Naive B cell (primary cell): ENCODE measurements at regions not wholly inside any gene's neighbourhood (a gene's known extent, or its start where the extent isn't known, plus 50 kb on each side); places are given as distances from the start of the nearest gene placed in this dataset.
"Not testable (repeated sequence)": the region's sequence is repeated elsewhere in the genome, so short reads cannot be mapped to it uniquely, and the experiment has no call there.

Experiments
- ATAC-seq, 2 donors: fragments of 150-1000 bp; cut with Tn5 transposase; 2 replicates each; pipeline ENCODE4 v1.10.0; 2021; ENCODE audit warnings: low read depth in 2 of 2, mild to moderate bottlenecking in 2 of 2, moderate library complexity in 2 of 2
- DNase-seq: peaks from one replicate; pipeline ENCODE4 v3.0.0; 2022
- H3K27ac Mint-ChIP-seq, 6 donors: one replicate each; pipeline ENCODE4 v1.8.0; 2020 to 2022; ENCODE audit warnings: mild to moderate bottlenecking in 6 of 6, mixed read lengths in 6 of 6, moderate library complexity in 5 of 6, inconsistent platforms in 2 of 6
- H3K27me3 Mint-ChIP-seq, 3 donors: one replicate each; pipeline ENCODE4 v1.8.0; 2021 to 2022; ENCODE audit warnings: mixed read lengths in 3 of 3, mild to moderate bottlenecking in 1 of 3
- H3K36me3 Mint-ChIP-seq, 2 donors: one replicate each; pipeline ENCODE4 v1.8.0; 2020 to 2022; ENCODE audit warnings: mixed read lengths in 2 of 2, inconsistent platforms in 1 of 2, mild to moderate bottlenecking in 1 of 2
- H3K4me1 Mint-ChIP-seq, 3 donors: one replicate each; pipeline ENCODE4 v1.8.0; 2020 to 2022; ENCODE audit warnings: mixed read lengths in 3 of 3, inconsistent platforms in 1 of 3, mild to moderate bottlenecking in 1 of 3, moderate library complexity in 1 of 3
- H3K4me3 Mint-ChIP-seq, 8 donors: one replicate each; pipeline ENCODE4 v1.8.0; 2020 to 2022; ENCODE audit warnings: mild to moderate bottlenecking in 8 of 8, mixed read lengths in 8 of 8, moderate library complexity in 8 of 8, inconsistent platforms in 2 of 8
- H3K9me3 Mint-ChIP-seq, 7 donors: one replicate each; pipeline ENCODE4 v1.8.0; 2020 to 2022; ENCODE audit warnings: mixed read lengths in 7 of 7, mild to moderate bottlenecking in 5 of 7, inconsistent platforms in 2 of 7, moderate library complexity in 1 of 7

DNA sequence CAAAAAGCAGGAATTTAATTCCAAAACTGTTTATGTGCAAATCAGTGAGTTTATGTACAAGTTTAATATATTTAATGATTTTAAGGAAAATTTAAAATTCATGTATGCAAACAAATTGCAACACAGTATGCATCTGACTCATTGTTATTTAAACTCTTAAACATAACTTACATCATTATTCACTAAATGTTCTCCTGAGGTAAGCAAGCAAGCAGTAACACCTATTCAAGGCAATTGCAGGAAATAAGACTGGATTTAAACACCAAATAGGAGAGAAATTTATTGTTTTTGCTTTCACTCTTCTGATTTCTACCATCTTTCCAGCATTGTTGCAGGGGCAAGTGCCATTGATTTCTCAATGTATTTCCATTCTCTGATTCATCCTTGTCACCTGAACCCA is 239.5 kb downstream of the TFAP2A start:
- peaks cover 0 to 7% of the 10 kb centered on the region in 2 donors for H3K36me3 Mint-ChIP-seq

DNA sequence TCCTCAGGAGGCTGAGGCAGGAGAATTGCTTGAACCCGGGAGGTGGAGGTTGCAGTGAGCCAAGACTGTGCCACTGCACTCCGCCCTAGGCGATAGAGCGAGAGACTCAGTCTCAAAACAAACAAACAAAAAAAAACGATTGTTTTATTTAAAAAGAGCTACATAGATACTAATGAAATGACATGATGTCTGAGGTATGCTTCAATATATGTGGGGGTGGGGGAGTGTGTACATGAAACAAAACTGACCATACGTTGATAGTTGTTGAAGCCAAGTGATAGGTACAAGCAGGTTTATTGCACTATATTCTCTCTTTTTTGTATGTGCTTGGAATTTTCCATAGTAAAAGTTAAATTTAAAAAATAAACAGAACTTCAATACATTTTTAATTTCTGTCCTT is 240.1 kb downstream of the TFAP2A start:
- H3K4me1 Mint-ChIP-seq: no peaks in the 10 kb centered on the region
- H3K27me3 Mint-ChIP-seq: no peaks in the 10 kb centered on the region
- ATAC-seq: no peak
- no peak overlapping the region for H3K27ac Mint-ChIP-seq
- peaks cover 2 to 14% (median 8%) of the 10 kb centered on the region in 7 donors for H3K9me3 Mint-ChIP-seq
- DNase-seq: no peak
- H3K4me3 Mint-ChIP-seq: no peak overlapping the region
- H3K36me3 Mint-ChIP-seq: peaks cover 0 to 7% of the 10 kb centered on the region in 2 donors

More for the DNA sequence above, 239.5 kb downstream of the TFAP2A start:
- H3K27ac Mint-ChIP-seq: no peak overlapping the region
- H3K4me1 Mint-ChIP-seq: no peaks in the 10 kb centered on the region
- ATAC-seq (no peak), DNase-seq (no peak)
- H3K27me3 Mint-ChIP-seq: no peaks in the 10 kb centered on the region
- peaks cover 2 to 14% (median 8%) of the 10 kb centered on the region in 7 donors for H3K9me3 Mint-ChIP-seq
- H3K4me3 Mint-ChIP-seq: no peak overlapping the region

DNA sequence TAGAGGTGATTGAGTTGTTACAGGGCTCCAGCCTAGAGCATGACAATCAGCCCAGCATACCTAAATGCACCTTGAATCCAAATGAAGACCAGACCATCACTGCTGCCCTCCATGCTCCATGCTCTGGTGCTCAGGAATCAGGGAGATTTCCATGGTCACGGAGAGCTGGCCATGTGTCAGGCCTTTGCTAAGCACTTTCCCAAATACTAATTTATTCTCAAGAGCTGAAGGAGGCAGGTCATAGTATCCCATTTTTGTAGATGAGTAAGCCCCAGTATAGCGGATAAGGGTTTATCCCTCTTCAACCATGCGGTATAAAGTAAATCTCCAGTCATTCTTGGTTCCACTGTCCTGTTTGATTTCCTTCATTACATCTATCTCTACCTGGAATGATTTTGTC is 240.8 kb downstream of the TFAP2A start:
- Mint-ChIP-seq H3K27me3 (no peaks in the 10 kb centered on the region), H3K4me1 (no peaks in the 10 kb centered on the region), H3K9me3 (peaks cover 2 to 14% (median 6%) of the 10 kb centered on the region in 7 donors), H3K4me3 (no peak overlapping the region), H3K27ac (no peak overlapping the region), H3K36me3 (peaks cover 0 to 7% of the 10 kb centered on the region in 2 donors)
- ATAC-seq (no peak), DNase-seq (no peak)

DNA sequence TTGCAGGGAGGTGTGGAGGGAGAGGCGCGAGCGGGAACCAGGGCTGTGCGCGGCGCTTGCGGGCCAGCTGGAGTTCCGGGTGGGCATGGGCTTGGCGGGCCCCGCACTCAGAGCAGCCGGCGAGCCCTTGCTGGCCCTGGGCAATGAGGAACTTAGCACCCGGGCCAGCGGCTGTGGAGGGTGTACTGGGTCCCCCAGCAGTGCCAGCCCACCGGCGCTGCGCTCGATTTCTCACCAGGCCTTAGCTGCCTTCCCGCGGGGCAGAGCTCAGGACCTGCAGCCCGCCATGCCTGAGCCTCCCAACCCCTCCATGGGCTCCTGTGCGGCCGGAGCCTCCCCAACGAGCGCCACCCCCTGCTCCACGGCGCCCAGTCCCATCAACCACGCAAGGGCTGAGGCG is 243.2 kb downstream of the TFAP2A start:
- DNase-seq, H3K36me3 Mint-ChIP-seq, ATAC-seq, H3K4me1 Mint-ChIP-seq, H3K4me3 Mint-ChIP-seq, H3K27me3 Mint-ChIP-seq, H3K27ac Mint-ChIP-seq: not testable (repeated sequence)
- H3K9me3 Mint-ChIP-seq: peaks cover 5 to 17% (median 6%) of the 10 kb centered on the region in 7 donors

DNA sequence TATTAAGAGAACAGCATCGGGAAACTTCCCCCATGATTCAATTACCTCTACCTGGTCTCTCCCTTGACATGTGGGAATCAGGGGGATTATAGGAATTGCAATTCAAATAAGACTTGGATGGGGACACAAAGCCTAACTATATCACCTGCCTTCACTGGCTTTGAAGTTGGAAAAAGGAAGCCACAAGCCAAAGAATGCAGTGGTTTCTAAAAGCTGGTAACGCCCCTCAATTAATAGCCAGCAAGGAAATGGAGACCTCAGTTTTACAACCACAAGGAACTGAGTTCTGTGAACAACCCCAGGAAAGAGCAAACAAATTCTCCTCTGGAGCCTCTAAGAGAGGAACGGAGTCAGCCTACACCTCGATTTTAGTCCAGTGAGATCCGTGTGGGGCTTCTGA is 244.1 kb downstream of the TFAP2A start:
- H3K36me3 Mint-ChIP-seq: peaks cover 0 to 7% of the 10 kb centered on the region in 2 donors
- H3K4me1 Mint-ChIP-seq: no peaks in the 10 kb centered on the region
- ATAC-seq (no peak), DNase-seq (no peak)
- H3K27ac Mint-ChIP-seq: no peak overlapping the region
- H3K9me3 Mint-ChIP-seq: peaks cover 3 to 18% (median 12%) of the 10 kb centered on the region in 7 donors
- H3K4me3 Mint-ChIP-seq: no peak overlapping the region
- H3K27me3 Mint-ChIP-seq: no peaks in the 10 kb centered on the region

DNA sequence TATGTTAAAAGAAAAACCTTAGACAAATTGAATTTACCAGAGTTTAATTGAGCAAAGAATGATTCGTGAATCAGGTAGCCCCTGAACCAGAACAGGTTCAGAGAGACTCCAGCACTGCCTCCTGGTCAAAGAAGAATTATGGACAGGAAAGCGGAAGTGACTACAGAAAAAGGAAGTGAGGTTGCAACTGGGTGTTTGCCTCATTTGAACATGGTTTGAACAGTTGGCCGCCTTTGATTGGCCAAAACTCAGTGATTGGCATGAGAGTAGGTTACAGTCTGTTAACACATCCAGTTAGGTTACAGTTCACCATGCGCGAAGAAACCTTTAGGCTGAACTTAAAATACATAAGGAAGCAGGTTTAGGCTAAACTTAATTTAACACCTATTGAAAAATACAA is 248.8 kb downstream of the TFAP2A start:
- H3K4me1 Mint-ChIP-seq: no peaks in the 10 kb centered on the region
- H3K36me3 Mint-ChIP-seq: peaks cover 0 to 2% of the 10 kb centered on the region in 2 donors
- DNase-seq (no peak), ATAC-seq (no peak)
- peak overlapping the region in 1 of 6 donors; percentile 35 for H3K27ac Mint-ChIP-seq
- H3K4me3 Mint-ChIP-seq: no peak overlapping the region
- no peaks in the 10 kb centered on the region for H3K27me3 Mint-ChIP-seq
- H3K9me3 Mint-ChIP-seq: peaks cover 4 to 16% (median 6%) of the 10 kb centered on the region in 7 donors

DNA sequence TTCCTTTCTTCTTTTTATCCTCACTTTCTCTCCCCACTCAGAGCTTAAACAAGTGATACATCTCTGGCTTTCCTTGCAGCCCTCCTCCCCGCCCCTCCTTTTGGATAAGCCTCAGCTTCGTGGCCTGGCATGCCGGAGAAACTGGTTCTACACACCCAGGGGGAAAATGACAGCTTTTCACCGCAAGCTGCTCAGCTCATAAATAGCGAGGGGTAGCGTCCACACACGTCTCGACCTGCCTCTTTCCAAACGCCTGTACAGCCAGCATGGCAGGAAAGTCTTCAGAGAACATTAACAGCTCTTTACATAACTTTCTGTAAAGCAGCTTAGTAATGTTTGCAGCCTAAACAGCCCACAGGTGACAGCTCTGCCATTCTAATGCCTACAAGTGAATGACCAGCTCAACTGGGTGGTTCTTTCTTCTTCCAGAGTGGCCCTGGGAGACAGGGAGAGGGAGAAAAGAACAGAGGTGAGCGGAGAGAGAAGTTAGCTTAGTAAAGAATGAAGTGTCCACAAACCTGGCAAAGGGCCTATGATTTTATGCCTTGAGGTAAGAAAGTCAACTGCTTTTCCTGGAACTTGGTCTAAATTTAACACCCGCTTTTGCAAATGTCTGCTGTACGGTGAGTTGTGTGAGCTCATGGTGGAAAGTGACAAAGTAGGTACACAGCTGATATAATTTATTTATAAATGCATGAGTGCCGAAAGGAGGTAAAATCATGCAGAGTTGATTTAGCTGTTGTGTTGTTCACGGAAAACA is 251.5 kb downstream of the TFAP2A start:
- no peaks in the 10 kb centered on the region for H3K27me3 Mint-ChIP-seq
- ATAC-seq: no peak
- no peak for DNase-seq
- no peak overlapping the region for H3K27ac Mint-ChIP-seq
- H3K4me3 Mint-ChIP-seq: no peak overlapping the region
- peaks cover 4 to 16% (median 13%) of the 10 kb centered on the region in 7 donors for H3K9me3 Mint-ChIP-seq
- no peaks in the 10 kb centered on the region for H3K36me3 Mint-ChIP-seq
- no peaks in the 10 kb centered on the region for H3K4me1 Mint-ChIP-seq

DNA sequence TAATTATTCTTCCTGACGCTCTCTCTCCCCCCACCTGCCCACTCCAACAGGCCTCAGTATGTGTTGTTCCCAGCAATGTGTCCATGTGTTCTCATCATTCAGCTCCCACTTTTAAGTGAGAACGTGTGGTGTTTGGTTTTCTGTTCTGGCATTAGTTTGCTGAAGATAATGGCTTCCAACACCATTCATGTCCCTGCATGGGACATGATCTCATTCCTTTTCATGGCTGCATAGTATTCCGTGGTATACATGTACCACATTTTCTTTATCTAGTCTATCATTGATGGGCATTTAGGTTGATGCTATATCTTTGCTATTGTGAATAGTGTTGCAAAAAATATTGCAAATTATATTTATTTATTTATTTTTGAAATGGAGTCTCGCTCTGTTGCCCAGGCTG is 258.0 kb downstream of the TFAP2A start:
- Mint-ChIP-seq H3K27me3 (no peaks in the 10 kb centered on the region), H3K9me3 (peaks cover 4 to 18% (median 9%) of the 10 kb centered on the region in 7 donors), H3K4me1 (no peaks in the 10 kb centered on the region), H3K27ac (no peak overlapping the region), H3K4me3 (no peak overlapping the region), H3K36me3 (no peaks in the 10 kb centered on the region)
- ATAC-seq (no peak), DNase-seq (no peak)

DNA sequence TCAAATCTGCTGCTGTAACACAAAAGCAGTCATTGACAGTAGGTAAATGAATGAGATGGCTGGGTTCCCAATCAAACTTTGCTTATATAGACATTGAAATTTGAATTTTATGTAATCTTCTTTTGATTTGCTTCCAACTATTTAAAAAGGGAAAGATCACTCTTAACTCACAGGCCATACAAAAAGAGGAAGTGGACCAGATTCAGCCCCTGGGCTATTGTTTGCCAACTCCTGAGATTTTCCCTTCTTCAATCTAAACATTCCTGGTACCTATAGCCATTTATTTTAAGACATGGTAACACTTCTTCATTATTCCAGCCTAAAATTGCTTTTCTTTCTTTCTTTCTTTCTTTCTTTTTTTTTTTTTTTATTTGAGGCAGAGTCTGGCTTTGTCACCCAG is 260.6 kb downstream of the TFAP2A start:
- Mint-ChIP-seq H3K4me3 (no peak overlapping the region), H3K9me3 (peaks cover 1 to 11% (median 4%) of the 10 kb centered on the region in 7 donors), H3K27ac (no peak overlapping the region), H3K36me3 (no peaks in the 10 kb centered on the region), H3K27me3 (no peaks in the 10 kb centered on the region), H3K4me1 (no peaks in the 10 kb centered on the region)
- ATAC-seq: no peak
- DNase-seq: no peak

DNA sequence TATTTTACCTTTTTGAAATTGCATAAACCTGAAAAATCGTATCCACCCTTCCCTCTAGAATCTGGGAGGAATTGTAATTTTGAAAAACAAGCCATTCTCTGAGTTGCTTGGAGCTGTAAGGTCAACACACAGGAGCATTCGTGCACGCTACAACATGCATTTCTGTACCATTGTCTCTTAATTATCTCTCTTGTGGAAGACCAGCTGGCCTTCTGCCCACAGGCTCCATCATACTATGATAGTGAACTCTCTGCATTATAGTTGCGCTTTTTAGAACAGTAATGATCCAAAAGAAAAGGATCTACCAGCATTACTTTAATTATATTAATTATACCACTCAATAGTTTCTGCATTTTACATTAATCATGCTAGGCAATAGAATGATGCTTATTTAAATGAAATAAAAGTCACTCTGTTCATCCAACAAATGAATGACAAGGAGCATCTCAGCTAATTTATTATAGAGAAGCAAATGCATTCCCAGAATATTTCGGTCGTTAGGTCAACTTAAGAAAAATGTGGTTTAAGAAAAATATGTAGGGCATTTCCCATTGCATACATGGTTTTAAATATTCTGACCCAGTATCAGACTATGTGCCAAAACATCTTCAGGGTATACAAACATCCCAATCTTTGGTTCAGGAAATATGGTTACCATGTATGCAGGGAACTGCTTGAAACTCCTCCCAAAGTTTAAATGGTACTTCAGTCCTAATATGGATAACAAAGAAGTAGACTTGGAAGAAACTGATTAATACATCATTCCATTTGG is 263.5 kb downstream of the TFAP2A start:
- ATAC-seq (no peak), DNase-seq (no peak)
- Mint-ChIP-seq H3K4me1 (peaks cover 0 to 8% (median 0%) of the 10 kb centered on the region in 3 donors), H3K9me3 (peaks cover 0 to 5% (median 1%) of the 10 kb centered on the region in 7 donors), H3K27me3 (no peaks in the 10 kb centered on the region), H3K36me3 (no peaks in the 10 kb centered on the region), H3K4me3 (no peak overlapping the region), H3K27ac (no peak overlapping the region)

DNA sequence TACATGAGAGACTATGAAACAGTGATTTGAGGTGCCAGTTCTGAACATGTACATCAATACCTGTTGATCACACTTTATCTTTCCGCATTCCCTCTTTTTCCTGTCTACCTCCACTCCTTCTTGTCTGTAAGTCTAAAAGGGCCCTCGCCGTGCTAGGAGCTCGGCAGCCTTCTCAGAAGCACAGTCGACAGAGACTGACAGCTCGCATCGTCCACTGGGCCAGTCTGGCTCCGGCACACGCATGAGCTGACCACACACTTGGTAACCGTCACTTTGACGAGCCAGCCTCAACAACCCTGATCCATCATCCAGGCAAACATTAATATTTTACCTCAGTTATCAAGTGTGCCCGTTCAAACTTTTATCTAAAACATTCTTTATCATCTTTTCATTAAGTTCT is 265.3 kb downstream of the TFAP2A start:
- H3K4me1 Mint-ChIP-seq: peaks cover 0 to 8% (median 0%) of the 10 kb centered on the region in 3 donors
- ATAC-seq (no peak), DNase-seq (no peak)
- H3K27me3 Mint-ChIP-seq: no peaks in the 10 kb centered on the region
- no peak overlapping the region for H3K27ac Mint-ChIP-seq
- no peak overlapping the region for H3K4me3 Mint-ChIP-seq
- H3K9me3 Mint-ChIP-seq: no peaks in the 10 kb centered on the region
- H3K36me3 Mint-ChIP-seq: no peaks in the 10 kb centered on the region

DNA sequence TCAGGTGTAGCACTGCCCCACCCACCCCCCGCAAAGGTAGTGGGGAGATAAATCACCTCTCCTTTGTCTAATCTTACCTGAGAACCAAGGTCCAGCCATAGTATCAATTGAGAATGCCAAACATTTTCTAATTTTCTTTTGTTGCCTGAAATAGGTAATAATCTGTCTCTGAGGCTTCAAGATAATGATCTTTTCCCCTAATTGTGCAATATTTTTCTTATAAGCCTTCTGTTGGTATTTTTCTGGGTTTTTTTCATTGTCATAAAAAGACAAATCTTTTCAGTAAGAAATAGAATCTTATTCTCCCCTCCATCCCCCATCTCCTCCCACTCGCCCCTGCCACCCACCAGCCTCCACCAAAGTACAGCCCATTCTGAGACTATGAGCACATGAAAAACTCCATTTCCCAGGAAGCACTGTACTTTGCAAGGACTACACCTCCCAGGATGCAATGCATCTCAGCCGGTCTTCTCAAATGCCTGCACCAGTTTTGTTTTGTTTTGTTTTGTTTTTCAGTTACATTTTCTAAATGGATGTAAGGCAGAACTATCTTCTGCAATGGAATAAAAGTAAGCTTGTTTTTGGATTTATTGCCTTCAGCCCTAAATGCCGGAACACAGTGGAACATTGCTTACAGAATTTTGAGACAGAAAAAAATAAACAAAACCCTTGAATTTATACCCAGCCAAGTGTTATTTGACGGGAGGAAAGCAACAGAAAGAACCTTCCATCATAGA is 268.0 kb downstream of the TFAP2A start:
- Mint-ChIP-seq H3K27ac (peak overlapping the region in 2 of 6 donors; percentile 38 to 51), H3K4me1 (peaks cover 0 to 8% (median 0%) of the 10 kb centered on the region in 3 donors), H3K9me3 (no peaks in the 10 kb centered on the region), H3K4me3 (peak overlapping the region in 3 of 8 donors; percentile 40 to 72 (median 50)), H3K27me3 (peaks cover 0 to 7% (median 0%) of the 10 kb centered on the region in 3 donors), H3K36me3 (no peaks in the 10 kb centered on the region)
- no peak for ATAC-seq
- no peak for DNase-seq

DNA sequence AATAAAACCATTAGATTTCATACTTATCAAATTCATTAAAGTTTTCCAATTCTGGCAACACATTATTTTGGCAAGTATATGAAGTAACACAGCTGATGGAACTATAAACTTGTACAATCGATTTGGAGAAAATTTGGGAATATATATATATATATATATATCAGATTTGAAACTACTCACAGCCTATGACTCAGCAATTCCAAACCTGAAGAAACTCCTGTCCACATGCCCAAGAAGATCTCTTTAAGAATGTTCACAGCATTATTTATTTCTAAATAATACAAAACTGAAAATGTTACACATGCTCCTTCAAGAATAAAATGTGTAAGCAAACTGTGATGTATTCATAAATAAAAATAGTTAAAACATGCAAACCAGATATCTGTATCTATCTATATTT is 270.1 kb downstream of the TFAP2A start:
- H3K27ac Mint-ChIP-seq: no peak overlapping the region

More for the DNA sequence above, 270.1 kb downstream of the TFAP2A start:
- Mint-ChIP-seq H3K27me3 (peaks cover 0 to 10% (median 0%) of the 10 kb centered on the region in 3 donors), H3K4me1 (peaks cover 0 to 8% (median 0%) of the 10 kb centered on the region in 3 donors), H3K9me3 (peaks cover 0 to 1% (median 0%) of the 10 kb centered on the region in 7 donors), H3K4me3 (no peak overlapping the region), H3K36me3 (no peaks in the 10 kb centered on the region)
- no peak for DNase-seq
- ATAC-seq: no peak
